Lower lobe of right lung (tissue), 2 donors: ENCODE measurements at regions not wholly inside any gene's neighbourhood (a gene's known extent, or its start where the extent isn't known, plus 50 kb on each side); places are given as distances from the start of the nearest gene placed in this dataset. TPM values are rescaled to one million over a fixed set of nuclear protein-coding genes. Genes with fewer than 3 reads are reported as not detected.

Experiments used
- ATAC-seq, 2 donors: fragments of 200-7000 bp; cut with Tn5 transposase; one replicate each; pipeline ENCODE4 v1.9.1; 2020 to 2022; ENCODE audit warnings: mild to moderate bottlenecking in 2 of 2, moderate library complexity in 2 of 2
- DNase-seq: peaks from one replicate; pipeline ENCODE4 v3.0.0-alpha.2; 2020
- H3K27ac ChIP-seq: fragments of 200-600 bp; one replicate; pipeline ENCODE4 v1.8.0; 2022
- H3K27me3 ChIP-seq: fragments of 200-600 bp; one replicate; pipeline ENCODE4 v1.8.0; 2022; ENCODE audit warnings: low read depth
- H3K36me3 ChIP-seq: fragments of 200-600 bp; one replicate; pipeline ENCODE4 v1.8.0; 2022; ENCODE audit warnings: mild to moderate bottlenecking
- H3K4me1 ChIP-seq: fragments of 200-600 bp; one replicate; pipeline ENCODE4 v1.8.0; 2022
- H3K4me3 ChIP-seq: fragments of 200-600 bp; one replicate; pipeline ENCODE4 v1.8.0; 2022; ENCODE audit warnings: mild to moderate bottlenecking
- H3K9me3 ChIP-seq: fragments of 200-600 bp; one replicate; pipeline ENCODE4 v1.8.0; 2022
- CTCF ChIP-seq: fragments of 200-600 bp; IDR thresholded peaks from one replicate; pipeline ENCODE4 v1.8.0; 2022; ENCODE audit warnings: antibody characterized with exemption, mild to moderate bottlenecking
- intact Hi-C: fragments of 100-400 bp; cut with DNase I; formaldehyde crosslinking; loops from one replicate; pipeline ENCODE4 v1.11.0; 2022
- microRNA-seq: library from miRNA; unstranded; fragments of <30 nt; microRNA quantifications from one replicate; pipeline ENCODE4 v1.2.0, GENCODE V29; 2020; ENCODE audit warnings: borderline number of aligned reads
- donor health status: DM: no; HTN: yes; CAD: no; lungs with severe emphysema.

- no peak for TF ChIP-seq CTCF
- no peak overlapping the region for H3K27ac ChIP-seq
Measured at GRCh38 chr7:18445483-18445882, 50.1 kb upstream of the HDAC9 start.

More at GRCh38 chr7:18445483-18445882, 50.1 kb upstream of the HDAC9 start:
- no peaks in the 10 kb centered on the region for H3K4me1 ChIP-seq
- no peak for DNase-seq
- intact Hi-C loops, result no loop called here
- H3K9me3 ChIP-seq, result no peaks in the 10 kb centered on the region
- H3K36me3 ChIP-seq, result no peaks in the 10 kb centered on the region
- ATAC-seq, result no peak
- H3K27me3 ChIP-seq, result no peaks in the 10 kb centered on the region
- H3K4me3 ChIP-seq, result no peak overlapping the region

Small RNA genes in the stretch of these regions (microRNA-seq; reads per million reads assigned to microRNA genes)
- gene MIR1302-6, result not detected
